Activated naive CD4-positive, alpha-beta T cell treated with anti-CD3 and anti-CD28 coated beads for 36 hours (primary cell): ENCODE measurements at regions not wholly inside any gene's neighbourhood (a gene's known extent, or its start where the extent isn't known, plus 50 kb on each side); places are given as distances from the start of the nearest gene placed in this dataset.

ENCODE experiments used
- CTCF ChIA-PET: fragments of 350-600 bp; sonication (Branson Sonifier 250); formaldehyde crosslinking; loops from one replicate; lab custom pipeline; 2021; ENCODE audit warnings: antibody characterized with exemption; lab: Charles Lee
- DNase-seq: peaks from one replicate; pipeline ENCODE4 v3.0.0-alpha.2; 2020
- H3K27ac Mint-ChIP-seq: one replicate; pipeline ENCODE4 v1.8.0; 2021; ENCODE audit warnings: mild to moderate bottlenecking, mixed read lengths
- H3K27me3 Mint-ChIP-seq: one replicate; pipeline ENCODE4 v1.8.0; 2021; ENCODE audit warnings: low read depth, mixed read lengths
- H3K36me3 Mint-ChIP-seq: one replicate; pipeline ENCODE4 v1.8.0; 2021; ENCODE audit warnings: low read depth, mixed read lengths
- H3K4me1 Mint-ChIP-seq: one replicate; pipeline ENCODE4 v1.8.0; 2021; ENCODE audit warnings: low read depth, mixed read lengths
- H3K4me3 Mint-ChIP-seq: one replicate; pipeline ENCODE4 v1.8.0; 2021; ENCODE audit warnings: mild to moderate bottlenecking, moderate library complexity, mixed read lengths
- H3K9me3 Mint-ChIP-seq: one replicate; pipeline ENCODE4 v1.8.0; 2021; ENCODE audit warnings: mixed read lengths
- intact Hi-C: fragments of 100-400 bp; cut with micrococcal nuclease; formaldehyde crosslinking; loops from one replicate; pipeline ENCODE4 v1.15.1; 2023

- Mint-ChIP-seq H3K27me3 (no peaks in the 10 kb centered on the region), H3K27ac (no peak overlapping the region), H3K9me3 (peaks cover 6% of the 10 kb centered on the region), H3K4me3 (no peak overlapping the region), H3K4me1 (peaks cover 5% of the 10 kb centered on the region), H3K36me3 (no peaks in the 10 kb centered on the region)
- DNase-seq = no peak
- CTCF ChIA-PET = interaction anchor here (0.7 to 1.9 kb wide), 2 partner anchors 13 to 127 kb away, joined by 5 to 7 read pairs; no protein-coding TSS in a partner anchor
- intact Hi-C loops = no loop called here
These were observed 86.3 kb upstream of the NPAS2 start for GRCh38 chr2:100733391-100734187.

GRCh38 chr2:100736121-100736915 is 83.6 kb upstream of the NPAS2 start:
- Mint-ChIP-seq H3K4me3 (no peak overlapping the region), H3K36me3 (no peaks in the 10 kb centered on the region), H3K27me3 (no peaks in the 10 kb centered on the region), H3K27ac (no peak overlapping the region), H3K4me1 (peaks cover 5% of the 10 kb centered on the region), H3K9me3 (no peaks in the 10 kb centered on the region)
- no peak for DNase-seq
- intact Hi-C loops = no loop called here
- CTCF ChIA-PET = interaction anchor here (0.6 kb wide), 1 partner anchor 142 kb away, joined by 3 read pairs; no protein-coding TSS in a partner anchor

GRCh38 chr2:100739735-100740432 is 80.1 kb upstream of the NPAS2 start:
- intact Hi-C loops = no loop called here
- CTCF ChIA-PET = no interaction called here
- H3K4me3 Mint-ChIP-seq = no peak overlapping the region

GRCh38 chr2:100741880-100742276 is 78.1 kb upstream of the NPAS2 start:
- CTCF ChIA-PET = interaction anchor here (1.0 to 1.4 kb wide), 2 partner anchors 12 to 130 kb away, joined by 3 to 4 read pairs; no protein-coding TSS in a partner anchor
- H3K27ac Mint-ChIP-seq = no peak overlapping the region
- DNase-seq = no peak
- intact Hi-C loops = loop anchor here (1.0 kb wide), 1 partner anchor 10 kb away; no protein-coding TSS in a partner anchor
- H3K9me3 Mint-ChIP-seq = no peaks in the 10 kb centered on the region
- peaks cover 12% of the 10 kb centered on the region for H3K4me1 Mint-ChIP-seq
- H3K27me3 Mint-ChIP-seq = no peaks in the 10 kb centered on the region
- no peaks in the 10 kb centered on the region for H3K36me3 Mint-ChIP-seq
- H3K4me3 Mint-ChIP-seq = no peak overlapping the region

More at GRCh38 chr2:100739735-100740432, 80.1 kb upstream of the NPAS2 start:
- no peaks in the 10 kb centered on the region for H3K27me3 Mint-ChIP-seq
- no peaks in the 10 kb centered on the region for H3K9me3 Mint-ChIP-seq
- no peak for DNase-seq
- H3K4me1 Mint-ChIP-seq = peaks cover 12% of the 10 kb centered on the region
- H3K36me3 Mint-ChIP-seq = no peaks in the 10 kb centered on the region
- H3K27ac Mint-ChIP-seq = no peak overlapping the region

GRCh38 chr2:100742277-100743254 is 77.4 kb upstream of the NPAS2 start:
- no peak for DNase-seq
- Mint-ChIP-seq H3K27me3 (no peaks in the 10 kb centered on the region), H3K36me3 (no peaks in the 10 kb centered on the region), H3K27ac (no peak overlapping the region), H3K4me1 (peaks cover 12% of the 10 kb centered on the region), H3K9me3 (no peaks in the 10 kb centered on the region), H3K4me3 (no peak overlapping the region)
- CTCF ChIA-PET = interaction anchor here (0.8 to 1.4 kb wide), 3 partner anchors 12 to 133 kb away, joined by 3 to 4 read pairs (median 3); no protein-coding TSS in a partner anchor
- intact Hi-C loops = no loop called here

GRCh38 chr2:100743741-100744140 is 76.2 kb upstream of the NPAS2 start:
- CTCF ChIA-PET = no interaction called here

GRCh38 chr2:100744184-100744583 is 75.8 kb upstream of the NPAS2 start:
- Mint-ChIP-seq H3K4me1 (peaks cover 17% of the 10 kb centered on the region), H3K36me3 (no peaks in the 10 kb centered on the region), H3K9me3 (no peaks in the 10 kb centered on the region), H3K27me3 (no peaks in the 10 kb centered on the region), H3K27ac (no peak overlapping the region), H3K4me3 (no peak overlapping the region)
- intact Hi-C loops = no loop called here
- no peak for DNase-seq
- CTCF ChIA-PET = interaction anchor here (0.6 kb wide), 1 partner anchor 134 kb away, joined by 4 read pairs; no protein-coding TSS in a partner anchor

More at GRCh38 chr2:100743741-100744140, 76.2 kb upstream of the NPAS2 start:
- Mint-ChIP-seq H3K27ac (no peak overlapping the region), H3K4me3 (no peak overlapping the region), H3K4me1 (peaks cover 17% of the 10 kb centered on the region), H3K27me3 (no peaks in the 10 kb centered on the region), H3K9me3 (no peaks in the 10 kb centered on the region), H3K36me3 (no peaks in the 10 kb centered on the region)
- intact Hi-C loops = no loop called here
- DNase-seq = no peak

- no peak overlapping the region for H3K4me3 Mint-ChIP-seq
- H3K9me3 Mint-ChIP-seq = no peaks in the 10 kb centered on the region
- no peak overlapping the region for H3K27ac Mint-ChIP-seq
- CTCF ChIA-PET = interaction anchor here (0.6 kb wide), 1 partner anchor 135 kb away, joined by 4 read pairs; no protein-coding TSS in a partner anchor
- intact Hi-C loops = no loop called here
- H3K27me3 Mint-ChIP-seq = no peaks in the 10 kb centered on the region
- no peaks in the 10 kb centered on the region for H3K36me3 Mint-ChIP-seq
- peaks cover 17% of the 10 kb centered on the region for H3K4me1 Mint-ChIP-seq
- DNase-seq = no peak
These were observed 75.3 kb upstream of the NPAS2 start for GRCh38 chr2:100744589-100744988.

GRCh38 chr2:100745604-100746003 is 74.3 kb upstream of the NPAS2 start:
- Mint-ChIP-seq H3K4me3 (no peak overlapping the region), H3K9me3 (no peaks in the 10 kb centered on the region), H3K27ac (no peak overlapping the region), H3K36me3 (no peaks in the 10 kb centered on the region), H3K4me1 (peaks cover 17% of the 10 kb centered on the region), H3K27me3 (no peaks in the 10 kb centered on the region)
- DNase-seq = no peak
- intact Hi-C loops = no loop called here
- CTCF ChIA-PET = no interaction called here

GRCh38 chr2:100747551-100747950 is 72.4 kb upstream of the NPAS2 start:
- H3K4me1 Mint-ChIP-seq = peaks cover 19% of the 10 kb centered on the region
- peaks cover 2% of the 10 kb centered on the region for H3K27me3 Mint-ChIP-seq
- no peaks in the 10 kb centered on the region for H3K9me3 Mint-ChIP-seq
- no peak overlapping the region for H3K27ac Mint-ChIP-seq
- intact Hi-C loops = no loop called here
- no peaks in the 10 kb centered on the region for H3K36me3 Mint-ChIP-seq
- CTCF ChIA-PET = interaction anchor here (0.6 kb wide), 1 partner anchor 686 kb away, joined by 3 read pairs; no protein-coding TSS in a partner anchor
- no peak for DNase-seq
- H3K4me3 Mint-ChIP-seq = no peak overlapping the region

GRCh38 chr2:100747996-100748615 is 71.8 kb upstream of the NPAS2 start:
- Mint-ChIP-seq H3K4me3 (no peak overlapping the region), H3K4me1 (peaks cover 24% of the 10 kb centered on the region), H3K27me3 (peaks cover 2% of the 10 kb centered on the region), H3K9me3 (no peaks in the 10 kb centered on the region), H3K36me3 (no peaks in the 10 kb centered on the region), H3K27ac (no peak overlapping the region)
- no peak for DNase-seq
- intact Hi-C loops = no loop called here
- CTCF ChIA-PET = interaction anchor here (0.6 kb wide), 1 partner anchor 686 kb away, joined by 3 read pairs; no protein-coding TSS in a partner anchor
